Gastroesophageal sphincter (tissue), 3 donors: ENCODE measurements at regions not wholly inside any gene's neighbourhood (a gene's known extent, or its start where the extent isn't known, plus 50 kb on each side); places are given as distances from the start of the nearest gene placed in this dataset.

Experiments used
- POLR2A ChIP-seq, 2 donors: fragments of 450-650 bp; IDR thresholded peaks; one replicate each; pipeline ENCODE4 v1.6.1; 2017; ENCODE audit warnings: antibody characterized with exemption in 2 of 2, mild to moderate bottlenecking in 2 of 2, moderate library complexity in 1 of 2
- TF ChIP-seq, protein P1 (sequence below), 4 experiments: fragments of 200-600 bp in 2 of 4; fragments of 450-650 bp in 2 of 4; sonication (generic) in 1 of 4; IDR thresholded peaks; one replicate each; pipeline ENCODE4 v1.5.1; 2017 to 2019; ENCODE audit warnings: antibody characterized with exemption in 4 of 4, mild to moderate bottlenecking in 2 of 4, moderate library complexity in 2 of 4

DNA sequence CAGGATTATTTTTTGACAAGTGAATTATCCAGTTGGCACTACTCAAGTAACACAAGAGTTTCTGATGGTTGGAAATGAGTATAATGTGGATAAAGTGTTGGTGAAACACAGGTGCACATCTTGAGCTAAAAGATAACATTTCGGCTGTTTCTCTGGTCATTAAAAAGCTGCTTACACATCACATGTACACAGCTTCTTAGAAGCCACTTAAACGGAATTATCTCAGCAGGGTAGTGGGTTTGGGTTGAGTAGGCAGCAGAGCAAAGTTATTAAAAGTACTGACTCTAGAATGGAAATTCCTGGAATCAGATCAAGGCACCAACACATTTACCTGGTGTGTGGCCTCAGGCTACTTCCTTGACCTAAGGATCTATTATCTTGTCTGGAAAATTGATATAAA lies 55.4 kb upstream of the RASSF6 start:
- TF ChIP-seq, protein P1, sequence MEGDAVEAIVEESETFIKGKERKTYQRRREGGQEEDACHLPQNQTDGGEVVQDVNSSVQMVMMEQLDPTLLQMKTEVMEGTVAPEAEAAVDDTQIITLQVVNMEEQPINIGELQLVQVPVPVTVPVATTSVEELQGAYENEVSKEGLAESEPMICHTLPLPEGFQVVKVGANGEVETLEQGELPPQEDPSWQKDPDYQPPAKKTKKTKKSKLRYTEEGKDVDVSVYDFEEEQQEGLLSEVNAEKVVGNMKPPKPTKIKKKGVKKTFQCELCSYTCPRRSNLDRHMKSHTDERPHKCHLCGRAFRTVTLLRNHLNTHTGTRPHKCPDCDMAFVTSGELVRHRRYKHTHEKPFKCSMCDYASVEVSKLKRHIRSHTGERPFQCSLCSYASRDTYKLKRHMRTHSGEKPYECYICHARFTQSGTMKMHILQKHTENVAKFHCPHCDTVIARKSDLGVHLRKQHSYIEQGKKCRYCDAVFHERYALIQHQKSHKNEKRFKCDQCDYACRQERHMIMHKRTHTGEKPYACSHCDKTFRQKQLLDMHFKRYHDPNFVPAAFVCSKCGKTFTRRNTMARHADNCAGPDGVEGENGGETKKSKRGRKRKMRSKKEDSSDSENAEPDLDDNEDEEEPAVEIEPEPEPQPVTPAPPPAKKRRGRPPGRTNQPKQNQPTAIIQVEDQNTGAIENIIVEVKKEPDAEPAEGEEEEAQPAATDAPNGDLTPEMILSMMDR (IDR thresholded peaks at IDR 0.05), result no peak
- no peak for TF ChIP-seq POLR2A (IDR thresholded peaks at IDR 0.05)
